Small intestine (tissue), 7 donors: ENCODE measurements at regions not wholly inside any gene's neighbourhood (a gene's known extent, or its start where the extent isn't known, plus 50 kb on each side); places are given as distances from the start of the nearest gene placed in this dataset.
A peak's percentile ranks its signal among the peaks of the same experiment; 100 is the strongest.

Source experiments
- DNase-seq, 2 donors: peaks; one replicate each; pipeline versions ENCODE4 v3.0.0 to v3.0.0-alpha.2; 2013
- FAIRE-seq: peaks from 2 replicates; lab custom pipeline; 2012; peaks lifted over from hg19 to GRCh38; lab: Jason Lieb, UNC
- H3K27ac ChIP-seq, 3 donors: one replicate each; pipeline ENCODE4 v1.5.1; 2013; ENCODE audit warnings: low read length in 2 of 3, mild to moderate bottlenecking in 2 of 3, control low read depth in 1 of 3, inconsistent platforms in 1 of 3, low read depth in 1 of 3, moderate library complexity in 1 of 3
- H3K27me3 ChIP-seq, 3 donors: one replicate each; pipeline ENCODE4 v1.6.1; 2013; ENCODE audit warnings: low read length in 3 of 3, inconsistent platforms in 1 of 3; ENCODE audit not compliant: control insufficient read depth in 3 of 3, insufficient read depth in 3 of 3
- H3K36me3 ChIP-seq, 3 donors: one replicate each; pipeline ENCODE4 v1.6.1; 2013; ENCODE audit warnings: low read length in 3 of 3, inconsistent platforms in 1 of 3, low read depth in 1 of 3, mild to moderate bottlenecking in 1 of 3, moderate library complexity in 1 of 3; ENCODE audit not compliant: control insufficient read depth in 3 of 3, insufficient read depth in 2 of 3
- H3K4me1 ChIP-seq, 3 donors: one replicate each; pipeline ENCODE4 v1.6.1; 2013; ENCODE audit warnings: low read length in 2 of 3, inconsistent platforms in 1 of 3, low read depth in 1 of 3, mild to moderate bottlenecking in 1 of 3, moderate library complexity in 1 of 3; ENCODE audit not compliant: control insufficient read depth in 3 of 3, insufficient read depth in 2 of 3
- H3K4me3 ChIP-seq, 3 donors: one replicate each; pipeline ENCODE4 v1.5.1; 2013; ENCODE audit warnings: low read length in 3 of 3, control low read depth in 1 of 3, inconsistent platforms in 1 of 3, low read depth in 1 of 3, mild to moderate bottlenecking in 1 of 3, moderate library complexity in 1 of 3
- H3K9me3 ChIP-seq, 2 donors: one replicate each; pipeline ENCODE4 v1.6.1; 2013; ENCODE audit warnings: low read depth in 1 of 2, low read length in 1 of 2; ENCODE audit not compliant: control insufficient read depth in 2 of 2, insufficient read depth in 1 of 2
- WGBS, 3 donors: extraction: QIAGEN DNeasy Blood & Tissue Kit; methylation state at CpG; one replicate each; pipeline ENCODE4 v1.1.7; 2013; 5-methylcytosine and 5-hydroxymethylcytosine counted together
- donor health status: healthy with polysubstance abuse.
- donor health status: control.
- donor health status: control.
- donor health status: Bipolar disorder and iron deficiency.
- donor health status: healthy.

- Histone ChIP-seq H3K36me3 (no peaks in the 10 kb centered on the region), H3K9me3 (peaks cover 0 to 16% of the 10 kb centered on the region in 2 donors), H3K4me3 (no peak overlapping the region), H3K27me3 (no peaks in the 10 kb centered on the region), H3K27ac (no peak overlapping the region), H3K4me1 (no peaks in the 10 kb centered on the region)
- no peak for DNase-seq
- WGBS, 3 donors, result 85 to 91% (median 85%) methylated on average over 4 of the region's 4 CpGs
- FAIRE-seq, result no peak
These were observed 150.6 kb downstream of the AKR1D1 start for GRCh38 chr7:138226745-138227279.

GRCh38 chr7:138228119-138228518 is 151.9 kb downstream of the AKR1D1 start:
- Histone ChIP-seq H3K27ac (no peak overlapping the region), H3K4me3 (no peak overlapping the region), H3K9me3 (peaks cover 0 to 17% of the 10 kb centered on the region in 2 donors), H3K4me1 (no peaks in the 10 kb centered on the region), H3K36me3 (no peaks in the 10 kb centered on the region), H3K27me3 (no peaks in the 10 kb centered on the region)
- FAIRE-seq (no peak), DNase-seq (no peak)
- 84 to 92% (median 87%) methylated on average over 7 of the region's 7 CpGs for WGBS, 3 donors

GRCh38 chr7:138228769-138229168 is 152.5 kb downstream of the AKR1D1 start:
- no peak for FAIRE-seq

GRCh38 chr7:138233189-138233588 is 156.9 kb downstream of the AKR1D1 start:
- DNase-seq (no peak), FAIRE-seq (no peak)
- H3K4me3 ChIP-seq, result no peak overlapping the region
- H3K27ac ChIP-seq, result no peak overlapping the region
- H3K9me3 ChIP-seq, result peaks cover 0 to 9% of the 10 kb centered on the region in 2 donors
- no peaks in the 10 kb centered on the region for H3K36me3 ChIP-seq
- no peaks in the 10 kb centered on the region for H3K4me1 ChIP-seq
- H3K27me3 ChIP-seq, result no peaks in the 10 kb centered on the region
- WGBS, 3 donors, result 80 to 92% (median 89%) methylated on average over 6 of the region's 6 CpGs

More at GRCh38 chr7:138228769-138229168, 152.5 kb downstream of the AKR1D1 start:
- H3K4me3 ChIP-seq, result no peak overlapping the region
- peaks cover 0 to 13% of the 10 kb centered on the region in 2 donors for H3K9me3 ChIP-seq
- H3K36me3 ChIP-seq, result no peaks in the 10 kb centered on the region
- H3K27ac ChIP-seq, result no peak overlapping the region
- no peak for DNase-seq
- WGBS, 3 donors, result 65 to 92% (median 89%) methylated on average over 4 of the region's 4 CpGs
- no peaks in the 10 kb centered on the region for H3K27me3 ChIP-seq
- H3K4me1 ChIP-seq, result no peaks in the 10 kb centered on the region

GRCh38 chr7:138235207-138235606 is 158.9 kb downstream of the AKR1D1 start:
- FAIRE-seq (no peak), DNase-seq (no peak)
- Histone ChIP-seq H3K4me1 (no peaks in the 10 kb centered on the region), H3K36me3 (no peaks in the 10 kb centered on the region), H3K27ac (no peak overlapping the region), H3K4me3 (no peak overlapping the region), H3K27me3 (no peaks in the 10 kb centered on the region), H3K9me3 (peaks cover 0 to 26% of the 10 kb centered on the region in 2 donors)
- 48 to 74% (median 64%) methylated on average over 3 of the region's 3 CpGs for WGBS, 3 donors

- WGBS, 3 donors, result 90 to 94% (median 92%) methylated on average over 5 of the region's 5 CpGs
- no peaks in the 10 kb centered on the region for H3K4me1 ChIP-seq
- no peaks in the 10 kb centered on the region for H3K27me3 ChIP-seq
- no peak overlapping the region for H3K27ac ChIP-seq
- H3K4me3 ChIP-seq, result no peak overlapping the region
- H3K36me3 ChIP-seq, result no peaks in the 10 kb centered on the region
- FAIRE-seq (no peak), DNase-seq (no peak)
- H3K9me3 ChIP-seq, result peaks cover 0 to 23% of the 10 kb centered on the region in 2 donors
These were observed 161.7 kb downstream of the AKR1D1 start for GRCh38 chr7:138237995-138238394.

GRCh38 chr7:138238734-138239659 is 162.7 kb downstream of the AKR1D1 start:
- H3K36me3 ChIP-seq, result no peaks in the 10 kb centered on the region
- no peak overlapping the region for H3K4me3 ChIP-seq
- peaks cover 0 to 19% of the 10 kb centered on the region in 2 donors for H3K9me3 ChIP-seq
- WGBS, 3 donors, result 43 to 63% (median 43%) methylated on average over 3 of the region's 3 CpGs
- no peaks in the 10 kb centered on the region for H3K27me3 ChIP-seq
- DNase-seq (peak in 1 of 2 donors; percentile 50), FAIRE-seq (no peak)
- H3K4me1 ChIP-seq, result no peaks in the 10 kb centered on the region
- H3K27ac ChIP-seq, result peak overlapping the region in 1 of 3 donors; percentile 18

GRCh38 chr7:138243430-138243829 is 167.2 kb downstream of the AKR1D1 start:
- no peak overlapping the region for H3K4me3 ChIP-seq
- H3K4me1 ChIP-seq, result peaks cover 0 to 11% (median 0%) of the 10 kb centered on the region in 3 donors
- H3K9me3 ChIP-seq, result peaks cover 0 to 32% of the 10 kb centered on the region in 2 donors
- FAIRE-seq (no peak), DNase-seq (peak in 1 of 2 donors; percentile 48)
- H3K27ac ChIP-seq, result no peak overlapping the region
- H3K36me3 ChIP-seq, result no peaks in the 10 kb centered on the region
- no peaks in the 10 kb centered on the region for H3K27me3 ChIP-seq
- 63 to 72% (median 64%) methylated on average over 5 of the region's 5 CpGs for WGBS, 3 donors
